SK-N-SH (cell line): ENCODE measurements at regions not wholly inside any gene's neighbourhood (a gene's known extent, or its start where the extent isn't known, plus 50 kb on each side); places are given as distances from the start of the nearest gene placed in this dataset.

Source experiments
- CTCF ChIP-seq: fragments of 200-600 bp; sonication (generic); IDR thresholded peaks from 2 replicates; pipeline ENCODE4 v1.6.1; 2017; ENCODE audit warnings: antibody characterized with exemption, mild to moderate bottlenecking, moderate library complexity
- ELF1 ChIP-seq: IDR thresholded peaks from 2 replicates; pipeline ENCODE4 v1.4.0; 2012
- GABPA ChIP-seq: IDR thresholded peaks from 2 replicates; pipeline ENCODE4 v1.4.0; 2012; ENCODE audit warnings: low read depth, mild to moderate bottlenecking
- IRF3 ChIP-seq: fragments of 150-350 bp; IDR thresholded peaks from 2 replicates; pipeline ENCODE4 v1.6.1; 2016; ENCODE audit warnings: mild to moderate bottlenecking, low read depth, low read length
- MAX ChIP-seq: IDR thresholded peaks from 2 replicates; pipeline ENCODE4 v1.4.0; 2012; ENCODE audit warnings: low read depth
- MXI1 ChIP-seq: IDR thresholded peaks from 2 replicates; pipeline ENCODE4 v1.6.1; 2012; ENCODE audit warnings: mild to moderate bottlenecking, low read depth, low read length, improper control_type of control experiment
- POLR2AphosphoS5 ChIP-seq: IDR thresholded peaks from 2 replicates; pipeline ENCODE4 v1.6.1; 2012; ENCODE audit warnings: low read depth, low read length
- RAD21 ChIP-seq: IDR thresholded peaks from 2 replicates; pipeline ENCODE4 v1.6.1; 2012; ENCODE audit warnings: mild to moderate bottlenecking, low read length
- RFX5 ChIP-seq: IDR thresholded peaks from 2 replicates; pipeline ENCODE4 v1.6.1; 2012; ENCODE audit warnings: mild to moderate bottlenecking, improper control_type of control experiment, low read length
- SIN3A ChIP-seq: IDR thresholded peaks from 2 replicates; pipeline ENCODE4 v1.6.1; 2012; ENCODE audit warnings: low read depth, mild to moderate bottlenecking, low read length, moderate library complexity, borderline replicate concordance
- SMC3 ChIP-seq: IDR thresholded peaks from 2 replicates; pipeline ENCODE4 v1.6.1; 2012; ENCODE audit warnings: low read depth, low read length, improper control_type of control experiment
- TEAD4 ChIP-seq: IDR thresholded peaks from 2 replicates; pipeline ENCODE4 v1.4.0; 2012; ENCODE audit warnings: mild to moderate bottlenecking, borderline replicate concordance; ENCODE audit not compliant: insufficient read depth
- TF ChIP-seq, protein P1 (sequence below): IDR thresholded peaks from 2 replicates; pipeline ENCODE4 v1.6.1; 2012; ENCODE audit warnings: mild to moderate bottlenecking, low read depth, low read length, moderate library complexity
- TF ChIP-seq, protein P2 (sequence below): IDR thresholded peaks from 2 replicates; pipeline ENCODE4; 2012

- no peak for TF ChIP-seq IRF3
- no peak for TF ChIP-seq SMC3
- TF ChIP-seq, protein P1, sequence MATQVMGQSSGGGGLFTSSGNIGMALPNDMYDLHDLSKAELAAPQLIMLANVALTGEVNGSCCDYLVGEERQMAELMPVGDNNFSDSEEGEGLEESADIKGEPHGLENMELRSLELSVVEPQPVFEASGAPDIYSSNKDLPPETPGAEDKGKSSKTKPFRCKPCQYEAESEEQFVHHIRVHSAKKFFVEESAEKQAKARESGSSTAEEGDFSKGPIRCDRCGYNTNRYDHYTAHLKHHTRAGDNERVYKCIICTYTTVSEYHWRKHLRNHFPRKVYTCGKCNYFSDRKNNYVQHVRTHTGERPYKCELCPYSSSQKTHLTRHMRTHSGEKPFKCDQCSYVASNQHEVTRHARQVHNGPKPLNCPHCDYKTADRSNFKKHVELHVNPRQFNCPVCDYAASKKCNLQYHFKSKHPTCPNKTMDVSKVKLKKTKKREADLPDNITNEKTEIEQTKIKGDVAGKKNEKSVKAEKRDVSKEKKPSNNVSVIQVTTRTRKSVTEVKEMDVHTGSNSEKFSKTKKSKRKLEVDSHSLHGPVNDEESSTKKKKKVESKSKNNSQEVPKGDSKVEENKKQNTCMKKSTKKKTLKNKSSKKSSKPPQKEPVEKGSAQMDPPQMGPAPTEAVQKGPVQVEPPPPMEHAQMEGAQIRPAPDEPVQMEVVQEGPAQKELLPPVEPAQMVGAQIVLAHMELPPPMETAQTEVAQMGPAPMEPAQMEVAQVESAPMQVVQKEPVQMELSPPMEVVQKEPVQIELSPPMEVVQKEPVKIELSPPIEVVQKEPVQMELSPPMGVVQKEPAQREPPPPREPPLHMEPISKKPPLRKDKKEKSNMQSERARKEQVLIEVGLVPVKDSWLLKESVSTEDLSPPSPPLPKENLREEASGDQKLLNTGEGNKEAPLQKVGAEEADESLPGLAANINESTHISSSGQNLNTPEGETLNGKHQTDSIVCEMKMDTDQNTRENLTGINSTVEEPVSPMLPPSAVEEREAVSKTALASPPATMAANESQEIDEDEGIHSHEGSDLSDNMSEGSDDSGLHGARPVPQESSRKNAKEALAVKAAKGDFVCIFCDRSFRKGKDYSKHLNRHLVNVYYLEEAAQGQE, result no peak
- no peak for TF ChIP-seq TEAD4
- no peak for TF ChIP-seq POLR2AphosphoS5
- TF ChIP-seq, protein P2, sequence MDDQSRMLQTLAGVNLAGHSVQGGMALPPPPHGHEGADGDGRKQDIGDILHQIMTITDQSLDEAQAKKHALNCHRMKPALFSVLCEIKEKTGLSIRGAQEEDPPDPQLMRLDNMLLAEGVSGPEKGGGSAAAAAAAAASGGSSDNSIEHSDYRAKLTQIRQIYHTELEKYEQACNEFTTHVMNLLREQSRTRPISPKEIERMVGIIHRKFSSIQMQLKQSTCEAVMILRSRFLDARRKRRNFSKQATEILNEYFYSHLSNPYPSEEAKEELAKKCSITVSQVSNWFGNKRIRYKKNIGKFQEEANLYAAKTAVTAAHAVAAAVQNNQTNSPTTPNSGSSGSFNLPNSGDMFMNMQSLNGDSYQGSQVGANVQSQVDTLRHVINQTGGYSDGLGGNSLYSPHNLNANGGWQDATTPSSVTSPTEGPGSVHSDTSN, result no peak
- TF ChIP-seq RAD21, result no peak
- TF ChIP-seq CTCF, result no peak
- no peak for TF ChIP-seq MAX
- no peak for TF ChIP-seq SIN3A
- no peak for TF ChIP-seq ELF1
- no peak for TF ChIP-seq MXI1
- no peak for TF ChIP-seq RFX5
- TF ChIP-seq GABPA, result no peak
Measured at GRCh38 chr5:4832471-4832870, 307.7 kb upstream of the ADAMTS16 start.
